ENCODE measurements at regions not wholly inside any gene's neighbourhood (a gene's known extent, or its start where the extent isn't known, plus 50 kb on each side); places are given as distances from the start of the nearest gene placed in this dataset.
A peak's percentile ranks its signal among the peaks of the same experiment; 100 is the strongest.

- no peak for DNase-seq
Observed at GRCh38 chr10:120308589-120308988, 148.4 kb upstream of the PLPP4 start.

- no peak for DNase-seq
Observed at GRCh38 chr10:120313715-120314114, 143.3 kb upstream of the PLPP4 start.

GRCh38 chr10:120314442-120314841 is 142.6 kb upstream of the PLPP4 start:
- DNase-seq, result no peak

- DNase-seq, result no peak
Observed at GRCh38 chr10:120318862-120319261, 138.2 kb upstream of the PLPP4 start.

GRCh38 chr10:120327675-120328074 is 129.4 kb upstream of the PLPP4 start:
- DNase-seq, result no peak

- no peak for DNase-seq
Observed at GRCh38 chr10:120328647-120329046, 128.4 kb upstream of the PLPP4 start.

GRCh38 chr10:120335553-120335952 is 121.5 kb upstream of the PLPP4 start:
- no peak for DNase-seq

- no peak for DNase-seq
Observed at GRCh38 chr10:120336306-120336910, 120.6 kb upstream of the PLPP4 start.

- peak; percentile 49 for DNase-seq
Observed at GRCh38 chr10:120336911-120337540, 120.0 kb upstream of the PLPP4 start.

GRCh38 chr10:120342115-120342714 is 114.8 kb upstream of the PLPP4 start:
- no peak for DNase-seq

GRCh38 chr10:120345186-120345585 is 111.8 kb upstream of the PLPP4 start:
- no peak for DNase-seq

- no peak for DNase-seq
Observed at GRCh38 chr10:120347644-120348043, 109.4 kb upstream of the PLPP4 start.

GRCh38 chr10:120349069-120349468 is 108.0 kb upstream of the PLPP4 start:
- no peak for DNase-seq

GRCh38 chr10:120355425-120355824 is 101.6 kb upstream of the PLPP4 start:
- DNase-seq, result no peak

GRCh38 chr10:120360571-120360970 is 96.5 kb upstream of the PLPP4 start:
- no peak for DNase-seq

GRCh38 chr10:120365872-120366271 is 91.2 kb upstream of the PLPP4 start:
- DNase-seq, result no peak

- no peak for DNase-seq
Observed at GRCh38 chr10:120367341-120367740, 89.7 kb upstream of the PLPP4 start.

- DNase-seq, result no peak
Observed at GRCh38 chr10:120368338-120368737, 88.7 kb upstream of the PLPP4 start.

GRCh38 chr10:120368927-120369326 is 88.1 kb upstream of the PLPP4 start:
- no peak for DNase-seq

GRCh38 chr10:120369856-120370276 is 87.2 kb upstream of the PLPP4 start:
- DNase-seq, result no peak

GRCh38 chr10:120371856-120372255 is 85.2 kb upstream of the PLPP4 start:
- DNase-seq, result no peak

- DNase-seq, result no peak
Observed at GRCh38 chr10:120372917-120373316, 84.1 kb upstream of the PLPP4 start.

- no peak for DNase-seq
Observed at GRCh38 chr10:120375666-120376065, 81.4 kb upstream of the PLPP4 start.

- no peak for DNase-seq
Observed at GRCh38 chr10:120381931-120382330, 75.1 kb upstream of the PLPP4 start.

GRCh38 chr10:120382360-120382759 is 74.7 kb upstream of the PLPP4 start:
- no peak for DNase-seq
